B cell (primary cell): ENCODE measurements at regions not wholly inside any gene's neighbourhood (a gene's known extent, or its start where the extent isn't known, plus 50 kb on each side); places are given as distances from the start of the nearest gene placed in this dataset.

Source experiments
- ATAC-seq: fragments of 200-7000 bp; cut with Tn5 transposase; one replicate; pipeline ENCODE4 v1.10.0; 2021; ENCODE audit warnings: low read depth, mild to moderate bottlenecking, moderate number of reproducible peaks, moderate library complexity
- CTCF ChIA-PET: fragments of 350-600 bp; sonication (Branson Sonifier 250); formaldehyde crosslinking; loops from one replicate; lab custom pipeline; 2021; ENCODE audit warnings: antibody characterized with exemption, inconsistent platforms; lab: Charles Lee
- POLR2A ChIA-PET: fragments of 350-600 bp; sonication (Branson Sonifier 250); formaldehyde crosslinking; loops from one replicate; lab custom pipeline; 2021; ENCODE audit warnings: antibody characterized with exemption; lab: Charles Lee
- DNase-seq: peaks from one replicate; pipeline ENCODE4 v3.0.0; 2013
- H2AFZ ChIP-seq: 2 replicates; pipeline ENCODE4 v1.6.1; 2012; ENCODE audit warnings: mild to moderate bottlenecking, low read depth, low read length; ENCODE audit not compliant: insufficient read depth, poor library complexity, severe bottlenecking
- H3K27ac ChIP-seq, 2 donors: 1 replicate in 1 of 2; 2 replicates in 1 of 2; pipeline ENCODE4 v1.5.1; 2012 to 2013; ENCODE audit warnings: low read length in 2 of 2, mild to moderate bottlenecking in 2 of 2, moderate library complexity in 1 of 2
- H3K27me3 ChIP-seq, 4 experiments: fragments of 200-600 bp in 1 of 4; sonication (generic) in 1 of 4; replicated peaks in 1 of 4; 1 replicate in 2 of 4; 2 replicates in 2 of 4; pipeline versions ENCODE4 v1.6.1 to v1.7.0; 2013 to 2016; ENCODE audit warnings: low read length in 3 of 4, mild to moderate bottlenecking in 2 of 4, mixed read lengths in 1 of 4, moderate library complexity in 1 of 4; ENCODE audit not compliant: insufficient read depth in 4 of 4, control insufficient read depth in 3 of 4; ENCODE audit errors: control extremely low read depth in 1 of 4
- H3K36me3 ChIP-seq, 2 experiments: replicated peaks in 1 of 2; 1 replicate in 1 of 2; 2 replicates in 1 of 2; pipeline versions ENCODE4 v1.6.1 to v1.7.1; 2013; ENCODE audit warnings: low read length in 1 of 2; ENCODE audit not compliant: insufficient read depth in 2 of 2, control insufficient read depth in 1 of 2; ENCODE audit errors: control extremely low read depth in 1 of 2, extremely low read depth in 1 of 2
- H3K4me1 ChIP-seq, 2 donors: fragments of 200-600 bp in 1 of 2; sonication (generic) in 1 of 2; 1 replicate in 1 of 2; 2 replicates in 1 of 2; pipeline versions ENCODE4 v1.5.1 to v1.6.1; 2013 to 2017; ENCODE audit warnings: low read length in 2 of 2; ENCODE audit not compliant: control insufficient read depth in 2 of 2, insufficient read depth in 2 of 2
- H3K4me2 ChIP-seq: replicated peaks from 2 replicates; pipeline ENCODE3; 2012; ENCODE audit warnings: mild to moderate bottlenecking, low read depth, low read length; ENCODE audit not compliant: poor library complexity, severe bottlenecking
- H3K4me3 ChIP-seq, 5 experiments: fragments of 200-600 bp in 1 of 5; sonication (generic) in 1 of 5; 1 replicate in 3 of 5; 2 replicates in 2 of 5; pipeline versions ENCODE4 v1.5.1 to v1.7.0; 2011 to 2016; ENCODE audit warnings: low read length in 4 of 5, mild to moderate bottlenecking in 4 of 5, low read depth in 2 of 5, control low read depth in 1 of 5, moderate library complexity in 1 of 5; ENCODE audit not compliant: insufficient read depth in 1 of 5; ENCODE audit errors: control extremely low read depth in 1 of 5, extremely low read depth in 1 of 5
- H3K79me2 ChIP-seq: fragments of 200-600 bp; sonication (generic); one replicate; pipeline ENCODE4 v1.6.0; 2016; ENCODE audit warnings: low read length; ENCODE audit not compliant: control insufficient read depth, insufficient read depth
- H3K9ac ChIP-seq: fragments of 200-600 bp; sonication (generic); 2 replicates; pipeline ENCODE4 v1.6.1; 2017; ENCODE audit warnings: mild to moderate bottlenecking, low read length, moderate library complexity
- H3K9me3 ChIP-seq, 3 donors: one replicate each; pipeline versions ENCODE4 v1.6.1 to v1.7.1; 2013; ENCODE audit warnings: low read length in 2 of 3; ENCODE audit not compliant: control insufficient read depth in 2 of 3, insufficient read depth in 1 of 3; ENCODE audit errors: control extremely low read depth in 1 of 3
- H4K20me1 ChIP-seq: 2 replicates; pipeline ENCODE4 v1.6.0; 2012; ENCODE audit warnings: mild to moderate bottlenecking, low read length; ENCODE audit not compliant: insufficient read depth, control insufficient read depth, poor library complexity, severe bottlenecking
- H3K27ac Mint-ChIP-seq: one replicate; pipeline ENCODE4 v1.8.0; 2021; ENCODE audit warnings: mixed read lengths
- H3K27me3 Mint-ChIP-seq: one replicate; pipeline ENCODE4 v1.8.0; 2021; ENCODE audit warnings: mixed read lengths
- H3K4me1 Mint-ChIP-seq: one replicate; pipeline ENCODE4 v1.8.0; 2021; ENCODE audit warnings: mixed read lengths
- H3K4me3 Mint-ChIP-seq: one replicate; pipeline ENCODE4 v1.8.0; 2021; ENCODE audit warnings: mixed read lengths
- H3K9me3 Mint-ChIP-seq: one replicate; pipeline ENCODE4 v1.8.0; 2022; ENCODE audit warnings: mixed read lengths; ENCODE audit not compliant: insufficient read depth
- CTCF ChIP-seq: fragments of 200-600 bp; IDR thresholded peaks from one replicate; pipeline ENCODE4 v1.8.0; 2022; ENCODE audit warnings: antibody characterized with exemption, mild to moderate bottlenecking
- EZH2 ChIP-seq: IDR thresholded peaks from 2 replicates; pipeline ENCODE4 v1.6.1; 2012; ENCODE audit warnings: borderline replicate concordance, low read depth, mild to moderate bottlenecking, moderate library complexity, low read length; ENCODE audit not compliant: insufficient read depth, poor library complexity, severe bottlenecking
- WGBS: methylation state at CpG from one replicate; pipeline ENCODE4 v1.1.5; 2013; ENCODE audit warnings: missing lambda C conversion rate; ENCODE audit not compliant: insufficient coverage; 5-methylcytosine and 5-hydroxymethylcytosine counted together
- intact Hi-C: fragments of 100-400 bp; cut with micrococcal nuclease; formaldehyde crosslinking; loops from one replicate; pipeline ENCODE4 v1.10.0; 2022

GRCh38 chrX:10741003-10741402 is 120.6 kb upstream of the MID1 start:
- no peak overlapping the region for H3K4me3 Mint-ChIP-seq
- CTCF ChIA-PET: no interaction called here
- peaks cover 4% of the 10 kb centered on the region for H3K27me3 Mint-ChIP-seq

GRCh38 chrX:10741550-10741949 is 121.2 kb upstream of the MID1 start:
- no peaks in the 10 kb centered on the region for H3K27me3 ChIP-seq
- intact Hi-C loops: no loop called here
- Mint-ChIP-seq H3K27me3 (peaks cover 4% of the 10 kb centered on the region), H3K4me1 (no peaks in the 10 kb centered on the region), H3K27ac (no peak overlapping the region), H3K4me3 (no peak overlapping the region), H3K9me3 (no peaks in the 10 kb centered on the region)
- ChIA-PET POLR2A (no interaction called here), CTCF (no interaction called here)
- no peak overlapping the region for H2AFZ ChIP-seq
- DNase-seq (no peak), ATAC-seq (no peak)
- no peaks in the 10 kb centered on the region for H3K9me3 ChIP-seq
- H3K4me2 ChIP-seq: no peak overlapping the region
- no peaks in the 10 kb centered on the region for H4K20me1 ChIP-seq
- no CpG with 5 or more reads among the region's 2 CpGs for WGBS
- TF ChIP-seq EZH2 (no peak), CTCF (no peak)
- no peak overlapping the region for H3K9ac ChIP-seq
- H3K4me1 ChIP-seq: no peaks in the 10 kb centered on the region
- H3K4me3 ChIP-seq: no peak overlapping the region
- no peaks in the 10 kb centered on the region for H3K79me2 ChIP-seq
- no peak overlapping the region for H3K27ac ChIP-seq
- no peaks in the 10 kb centered on the region for H3K36me3 ChIP-seq

More at GRCh38 chrX:10741003-10741402, 120.6 kb upstream of the MID1 start:
- Histone ChIP-seq H2AFZ (no peak overlapping the region), H3K4me1 (no peaks in the 10 kb centered on the region), H3K9ac (no peak overlapping the region), H3K4me2 (no peak overlapping the region), H3K27ac (no peak overlapping the region), H4K20me1 (no peaks in the 10 kb centered on the region), H3K36me3 (no peaks in the 10 kb centered on the region), H3K4me3 (no peak overlapping the region), H3K9me3 (no peaks in the 10 kb centered on the region), H3K79me2 (no peaks in the 10 kb centered on the region), H3K27me3 (no peaks in the 10 kb centered on the region)
- DNase-seq: no peak
- intact Hi-C loops: no loop called here
- Mint-ChIP-seq H3K9me3 (no peaks in the 10 kb centered on the region), H3K4me1 (no peaks in the 10 kb centered on the region), H3K27ac (no peak overlapping the region)
- POLR2A ChIA-PET: no interaction called here
- no CpG with 5 or more reads among the region's 3 CpGs for WGBS
- ATAC-seq: no peak
- no peak for TF ChIP-seq EZH2
- TF ChIP-seq CTCF: no peak
